ENCODE measurements at regions not wholly inside any gene's neighbourhood (a gene's known extent, or its start where the extent isn't known, plus 50 kb on each side); places are given as distances from the start of the nearest gene placed in this dataset.

DNA sequence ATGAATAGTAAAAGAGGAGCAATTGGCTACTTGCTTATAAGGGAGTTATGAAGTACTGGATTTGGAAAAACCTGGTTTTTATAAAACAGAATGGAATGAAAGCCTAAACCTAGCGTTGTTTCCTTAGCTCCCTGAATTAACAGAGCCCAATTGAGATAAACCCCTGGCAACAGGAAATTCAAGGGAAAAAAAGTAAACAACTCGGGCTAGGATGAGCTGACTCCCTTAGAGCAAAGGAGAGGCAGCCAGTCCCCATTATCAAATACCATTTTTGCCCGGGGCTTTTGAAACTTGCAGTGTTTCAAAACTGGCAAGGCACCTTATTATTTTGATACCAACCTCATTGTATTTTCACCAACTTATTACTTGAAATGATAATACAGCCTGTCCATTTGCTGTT lies 587.5 kb downstream of the CD109 start:
- Histone ChIP-seq H3K4me2 (ENCODE audit: low read length) (no peak overlapping the region), H3K9me3 (ENCODE audit: low read length) (no peaks in the 10 kb centered on the region), H3K36me3 (ENCODE audit: insufficient read depth, low read length) (no peaks in the 10 kb centered on the region), H3F3A (ENCODE audit: insufficient read depth, low read length, poor library complexity, severe bottlenecking) (no peaks in the 10 kb centered on the region), H3K27ac (ENCODE audit: low read length) (no peak overlapping the region), H3K9ac (ENCODE audit: low read length) (no peak overlapping the region), H3K27me3 (ENCODE audit: insufficient read depth, low read depth, low read length) (no peaks in the 10 kb centered on the region), H3K4me3 (ENCODE audit: low read length) (no peak overlapping the region), H3K79me2 (replicated peaks; ENCODE audit: insufficient read depth, low read length) (no peaks in the 10 kb centered on the region), H2AFZ (ENCODE audit: low read depth, low read length) (no peak overlapping the region), H3K9me2 (ENCODE audit: insufficient read depth, low read length) (no peaks in the 10 kb centered on the region), H4K20me1 (ENCODE audit: insufficient read depth) (no peaks in the 10 kb centered on the region)
- TF ChIP-seq, protein P1, sequence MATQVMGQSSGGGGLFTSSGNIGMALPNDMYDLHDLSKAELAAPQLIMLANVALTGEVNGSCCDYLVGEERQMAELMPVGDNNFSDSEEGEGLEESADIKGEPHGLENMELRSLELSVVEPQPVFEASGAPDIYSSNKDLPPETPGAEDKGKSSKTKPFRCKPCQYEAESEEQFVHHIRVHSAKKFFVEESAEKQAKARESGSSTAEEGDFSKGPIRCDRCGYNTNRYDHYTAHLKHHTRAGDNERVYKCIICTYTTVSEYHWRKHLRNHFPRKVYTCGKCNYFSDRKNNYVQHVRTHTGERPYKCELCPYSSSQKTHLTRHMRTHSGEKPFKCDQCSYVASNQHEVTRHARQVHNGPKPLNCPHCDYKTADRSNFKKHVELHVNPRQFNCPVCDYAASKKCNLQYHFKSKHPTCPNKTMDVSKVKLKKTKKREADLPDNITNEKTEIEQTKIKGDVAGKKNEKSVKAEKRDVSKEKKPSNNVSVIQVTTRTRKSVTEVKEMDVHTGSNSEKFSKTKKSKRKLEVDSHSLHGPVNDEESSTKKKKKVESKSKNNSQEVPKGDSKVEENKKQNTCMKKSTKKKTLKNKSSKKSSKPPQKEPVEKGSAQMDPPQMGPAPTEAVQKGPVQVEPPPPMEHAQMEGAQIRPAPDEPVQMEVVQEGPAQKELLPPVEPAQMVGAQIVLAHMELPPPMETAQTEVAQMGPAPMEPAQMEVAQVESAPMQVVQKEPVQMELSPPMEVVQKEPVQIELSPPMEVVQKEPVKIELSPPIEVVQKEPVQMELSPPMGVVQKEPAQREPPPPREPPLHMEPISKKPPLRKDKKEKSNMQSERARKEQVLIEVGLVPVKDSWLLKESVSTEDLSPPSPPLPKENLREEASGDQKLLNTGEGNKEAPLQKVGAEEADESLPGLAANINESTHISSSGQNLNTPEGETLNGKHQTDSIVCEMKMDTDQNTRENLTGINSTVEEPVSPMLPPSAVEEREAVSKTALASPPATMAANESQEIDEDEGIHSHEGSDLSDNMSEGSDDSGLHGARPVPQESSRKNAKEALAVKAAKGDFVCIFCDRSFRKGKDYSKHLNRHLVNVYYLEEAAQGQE (IDR thresholded peaks at IDR 0.05; ENCODE audit: borderline replicate concordance), result no peak
- TF ChIP-seq EP300 (conservative IDR thresholded peaks at IDR 0.05; ENCODE audit: poor library complexity, severe bottlenecking) (no peak), MXI1 (conservative IDR thresholded peaks at IDR 0.05; ENCODE audit: poor library complexity, severe bottlenecking) (no peak), POLR2AphosphoS5 (IDR thresholded peaks at IDR 0.05) (no peak)

DNA sequence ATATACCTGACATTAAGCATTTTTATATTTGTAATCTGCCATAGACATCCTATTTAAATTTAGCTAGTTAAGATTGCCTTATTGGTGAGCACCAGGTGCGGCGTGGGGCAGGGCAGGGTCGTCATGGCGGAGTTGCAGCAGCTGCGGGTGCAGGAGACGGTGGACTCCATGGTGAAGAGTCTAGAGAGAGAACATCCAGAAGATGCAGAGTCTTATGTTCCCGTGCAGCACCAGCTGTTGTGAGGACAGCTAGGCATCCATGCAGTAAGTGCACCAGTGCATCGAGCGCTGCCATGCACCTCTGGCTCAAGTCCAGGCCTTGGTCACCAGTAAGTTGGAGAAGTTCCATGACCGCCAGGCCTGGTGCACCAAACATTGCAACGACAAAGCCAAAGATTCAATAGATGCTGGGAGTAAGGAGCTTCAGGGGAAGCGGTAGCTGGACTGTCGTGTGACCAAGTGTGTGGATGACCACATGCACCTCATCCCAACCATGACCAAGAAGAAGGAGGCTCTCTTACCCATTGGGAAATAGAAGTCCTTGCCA lies 586.2 kb downstream of the CD109 start:
- no peaks in the 10 kb centered on the region for H3K79me2 ChIP-seq (replicated peaks; ENCODE audit: insufficient read depth, low read length)
- TF ChIP-seq EP300 (conservative IDR thresholded peaks at IDR 0.05; ENCODE audit: poor library complexity, severe bottlenecking) (no peak), TAF1 (IDR thresholded peaks at IDR 0.05; ENCODE audit: low read depth) (no peak), MXI1 (conservative IDR thresholded peaks at IDR 0.05; ENCODE audit: poor library complexity, severe bottlenecking) (no peak), RAD21 (conservative IDR thresholded peaks at IDR 0.05) (no peak), EZH2 (IDR thresholded peaks at IDR 0.05; ENCODE audit: borderline replicate concordance, insufficient read depth, low read length, poor library complexity, severe bottlenecking) (no peak), SMC3 (conservative IDR thresholded peaks at IDR 0.05; ENCODE audit: poor library complexity) (no peak)
- TF ChIP-seq, protein P1 (IDR thresholded peaks at IDR 0.05; ENCODE audit: borderline replicate concordance), result no peak
- no peaks in the 10 kb centered on the region for H3K9me3 ChIP-seq (ENCODE audit: low read length)
- no peak overlapping the region for H2AFZ ChIP-seq (ENCODE audit: low read depth, low read length)
- H3K9ac ChIP-seq (ENCODE audit: low read length), result no peak overlapping the region
- H4K20me1 ChIP-seq (ENCODE audit: insufficient read depth), result no peaks in the 10 kb centered on the region
- H3K4me3 ChIP-seq (ENCODE audit: low read length), result no peak overlapping the region
- no peak overlapping the region for H3K4me2 ChIP-seq (ENCODE audit: low read length)
- H3K27ac ChIP-seq (ENCODE audit: low read length), result no peak overlapping the region
- no peaks in the 10 kb centered on the region for H3K27me3 ChIP-seq (ENCODE audit: insufficient read depth, low read depth, low read length)
- H3K9me2 ChIP-seq (ENCODE audit: insufficient read depth, low read length), result no peaks in the 10 kb centered on the region
- H3K36me3 ChIP-seq (ENCODE audit: insufficient read depth, low read length), result no peaks in the 10 kb centered on the region
- no peaks in the 10 kb centered on the region for H3F3A ChIP-seq (ENCODE audit: insufficient read depth, low read length, poor library complexity, severe bottlenecking)

Measured in neural cell (in vitro differentiated cells).